GM10266 (cell line): ENCODE measurements at regions not wholly inside any gene's neighbourhood (a gene's known extent, or its start where the extent isn't known, plus 50 kb on each side); places are given as distances from the start of the nearest gene placed in this dataset.
A peak's percentile ranks its signal among the peaks of the same experiment; 100 is the strongest.

Experiments
- DNase-seq: peaks from one replicate; pipeline ENCODE4 v3.0.0; 2012; ENCODE audit errors: extremely low spot score
- TF ChIP-seq, protein P1 (sequence below): IDR thresholded peaks from 2 replicates; pipeline ENCODE4 v1.5.1; 2012; ENCODE audit warnings: mild to moderate bottlenecking, low read depth; ENCODE audit not compliant: control insufficient read depth, insufficient read depth; ENCODE audit errors: missing control alignments

DNA sequence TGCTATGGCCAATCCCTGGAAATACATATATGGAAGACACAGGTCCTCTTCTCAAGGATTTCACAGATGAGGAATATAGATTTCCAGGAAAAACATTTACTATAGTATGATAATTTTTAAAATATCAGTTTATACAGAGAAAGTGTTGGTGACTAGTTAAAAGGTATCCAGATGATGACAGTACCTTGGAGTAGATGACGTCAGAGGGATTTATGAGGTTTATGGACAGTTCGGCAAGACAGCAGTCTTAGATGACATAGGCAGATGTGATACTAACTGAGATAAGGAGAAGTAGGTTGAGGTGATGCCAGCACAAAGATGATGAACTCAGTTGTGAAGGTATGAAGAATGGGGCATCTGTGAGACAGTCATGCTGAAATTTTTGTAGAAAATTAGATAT is 750.3 kb downstream of the PRELID2 start:
- TF ChIP-seq, protein P1, sequence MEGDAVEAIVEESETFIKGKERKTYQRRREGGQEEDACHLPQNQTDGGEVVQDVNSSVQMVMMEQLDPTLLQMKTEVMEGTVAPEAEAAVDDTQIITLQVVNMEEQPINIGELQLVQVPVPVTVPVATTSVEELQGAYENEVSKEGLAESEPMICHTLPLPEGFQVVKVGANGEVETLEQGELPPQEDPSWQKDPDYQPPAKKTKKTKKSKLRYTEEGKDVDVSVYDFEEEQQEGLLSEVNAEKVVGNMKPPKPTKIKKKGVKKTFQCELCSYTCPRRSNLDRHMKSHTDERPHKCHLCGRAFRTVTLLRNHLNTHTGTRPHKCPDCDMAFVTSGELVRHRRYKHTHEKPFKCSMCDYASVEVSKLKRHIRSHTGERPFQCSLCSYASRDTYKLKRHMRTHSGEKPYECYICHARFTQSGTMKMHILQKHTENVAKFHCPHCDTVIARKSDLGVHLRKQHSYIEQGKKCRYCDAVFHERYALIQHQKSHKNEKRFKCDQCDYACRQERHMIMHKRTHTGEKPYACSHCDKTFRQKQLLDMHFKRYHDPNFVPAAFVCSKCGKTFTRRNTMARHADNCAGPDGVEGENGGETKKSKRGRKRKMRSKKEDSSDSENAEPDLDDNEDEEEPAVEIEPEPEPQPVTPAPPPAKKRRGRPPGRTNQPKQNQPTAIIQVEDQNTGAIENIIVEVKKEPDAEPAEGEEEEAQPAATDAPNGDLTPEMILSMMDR, result no peak
- DNase-seq, result no peak

DNA sequence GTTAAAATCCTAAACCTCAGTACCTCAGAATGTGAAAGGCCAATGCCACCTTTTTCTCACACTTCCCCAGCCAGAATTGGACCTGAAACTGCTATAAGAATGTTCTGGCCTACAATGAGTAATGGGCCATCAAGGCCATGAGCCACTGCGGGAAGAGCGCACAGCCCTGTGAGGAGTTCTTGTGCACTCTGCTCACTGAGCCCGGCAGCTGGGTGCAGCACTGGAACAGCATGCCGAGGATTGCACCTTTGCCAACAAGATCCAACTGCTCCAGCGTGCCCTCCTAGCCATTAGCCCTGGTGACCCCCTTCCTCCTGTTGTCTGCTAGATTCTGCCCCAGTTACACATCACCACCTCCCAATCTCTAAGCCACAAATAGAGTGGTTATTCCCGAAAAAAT is 758.1 kb downstream of the PRELID2 start:
- TF ChIP-seq, protein P1, result no peak
- no peak for DNase-seq

DNA sequence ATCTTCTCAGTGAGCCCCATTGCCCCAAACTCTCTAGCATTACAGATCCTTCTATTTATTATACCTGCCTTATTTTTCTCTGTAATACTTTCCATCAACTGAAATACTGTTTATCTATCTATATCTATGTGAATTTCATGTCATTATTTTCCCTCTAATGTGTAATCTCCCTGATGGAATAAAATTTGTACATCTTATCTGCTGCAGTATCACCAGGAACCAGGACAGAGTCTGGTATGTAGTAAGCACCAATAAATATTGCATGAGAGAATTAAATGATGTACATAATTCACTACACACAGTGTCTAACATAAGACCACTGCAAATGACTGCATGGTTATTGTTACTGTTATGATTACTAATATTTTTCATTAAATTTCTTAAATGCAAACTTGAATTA is 759.1 kb downstream of the PRELID2 start:
- no peak for DNase-seq
- TF ChIP-seq, protein P1, result no peak

DNA sequence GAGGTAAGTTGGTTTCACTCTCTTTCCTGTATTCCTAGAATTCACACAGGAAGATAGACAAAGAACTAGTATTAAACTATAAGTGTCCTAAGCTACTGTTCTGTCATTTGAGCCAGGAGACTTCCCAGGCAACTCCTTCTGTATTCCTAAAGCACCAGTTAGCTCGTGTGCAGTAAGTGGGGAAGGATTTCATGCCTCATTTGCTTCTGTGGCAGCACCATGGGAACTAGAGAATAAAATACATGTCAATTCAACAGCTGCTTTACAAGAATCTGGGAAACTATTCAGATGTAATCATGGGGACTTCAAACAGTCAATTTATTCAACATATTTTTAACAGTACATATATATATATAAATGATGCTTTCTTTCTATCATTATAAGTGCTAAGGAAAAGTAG is 762.3 kb downstream of the PRELID2 start:
- TF ChIP-seq, protein P1, result no peak
- DNase-seq, result no peak

DNA sequence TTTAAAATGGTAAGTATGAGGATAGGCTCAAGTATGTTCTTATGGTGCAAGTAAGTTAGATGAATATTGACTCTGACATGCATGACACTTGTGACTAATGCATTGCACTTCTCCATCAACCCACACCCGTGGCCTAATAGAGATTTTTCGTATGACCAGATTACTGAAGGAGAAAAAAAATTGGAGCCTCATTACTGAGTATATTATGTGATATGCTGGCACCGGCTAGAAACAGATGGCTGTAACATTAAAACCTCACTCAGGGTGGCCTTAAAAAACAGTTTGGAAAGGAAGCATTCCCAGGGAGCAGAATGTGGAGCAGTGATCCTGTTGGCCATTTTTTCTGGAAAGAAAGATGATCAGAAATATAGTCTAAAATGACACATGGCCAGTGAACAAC is 766.4 kb downstream of the PRELID2 start:
- DNase-seq, result no peak
- TF ChIP-seq, protein P1, result no peak

DNA sequence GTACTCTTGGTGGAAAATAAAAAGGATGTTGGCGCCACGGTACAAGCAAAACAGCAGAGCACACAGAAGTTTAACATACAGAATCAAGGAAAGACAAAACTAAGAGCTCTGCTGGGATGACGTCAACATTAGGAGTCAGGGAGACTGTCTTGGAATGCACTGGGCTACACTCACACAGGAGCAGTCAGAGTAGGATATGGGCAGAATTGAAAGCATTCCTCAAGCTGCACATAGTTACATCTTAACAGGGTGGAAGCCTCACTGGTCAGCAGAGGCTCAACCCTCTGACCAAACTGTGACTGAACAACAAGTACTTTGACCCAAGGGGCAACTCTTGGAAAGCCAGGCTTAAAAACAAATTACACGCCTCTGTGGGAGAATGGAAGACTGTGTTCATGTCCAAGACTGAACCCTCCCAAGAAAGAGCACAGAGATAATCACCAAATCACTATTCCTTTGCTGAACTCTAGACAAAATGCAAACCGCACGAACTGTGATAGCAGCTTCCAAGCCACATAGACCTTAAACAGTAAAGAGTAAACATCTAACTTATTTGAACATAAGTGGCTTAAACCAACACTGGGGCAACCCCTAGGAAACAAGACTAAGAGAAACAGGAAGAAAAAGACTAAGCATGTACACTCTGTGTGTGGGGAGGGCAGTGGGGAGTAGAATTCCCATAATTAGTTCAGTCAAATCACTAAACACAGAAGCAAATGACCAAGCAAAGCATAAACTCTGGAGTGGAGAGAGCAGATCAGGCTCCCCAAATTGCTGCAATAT is 772.7 kb downstream of the PRELID2 start:
- TF ChIP-seq, protein P1, result no peak
- DNase-seq, result no peak

DNA sequence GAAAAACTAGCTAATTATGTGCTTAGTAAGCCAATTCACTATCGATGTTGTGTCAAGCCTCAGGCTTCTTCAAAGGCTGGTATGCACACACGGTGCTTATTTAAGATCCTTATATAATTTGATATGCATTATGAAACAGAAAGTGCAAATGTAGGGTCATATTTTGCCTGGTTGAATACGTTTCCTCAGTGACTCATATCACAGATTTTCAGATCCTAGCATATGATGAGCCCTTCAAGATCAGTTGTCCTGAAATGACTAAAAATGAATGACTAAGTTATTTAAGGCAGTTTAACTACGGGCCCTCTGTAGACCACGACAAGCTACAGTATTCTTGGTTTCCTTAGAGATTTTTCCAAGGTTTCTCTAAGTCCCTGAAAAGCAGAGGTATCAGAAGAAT is 778.3 kb downstream of the PRELID2 start:
- TF ChIP-seq, protein P1, result no peak

More for the DNA sequence above, 778.3 kb downstream of the PRELID2 start:
- DNase-seq, result peak; percentile 27
